Vagina (tissue), 2 donors: ENCODE measurements at regions not wholly inside any gene's neighbourhood (a gene's known extent, or its start where the extent isn't known, plus 50 kb on each side); places are given as distances from the start of the nearest gene placed in this dataset.

Experiments
- DNase-seq, 2 donors: peaks; one replicate each; pipeline ENCODE4 v3.0.0-alpha.2; 2017; ENCODE audit errors: extremely low spot score in 2 of 2
- H3K27ac ChIP-seq: fragments of 200-600 bp; sonication (generic); one replicate; pipeline ENCODE4 v1.5.1; 2019
- H3K27me3 ChIP-seq: fragments of 200-600 bp; sonication (generic); one replicate; pipeline ENCODE4 v1.5.1; 2019
- H3K36me3 ChIP-seq, 2 donors: fragments of 200-600 bp; sonication (generic); one replicate each; pipeline ENCODE4 v1.5.1; 2017 to 2019
- H3K4me1 ChIP-seq: fragments of 200-600 bp; sonication (generic); one replicate; pipeline ENCODE4 v1.5.1; 2019
- H3K4me3 ChIP-seq, 2 donors: fragments of 200-600 bp; sonication (generic); 1 replicate in 1 of 2; 2 replicates in 1 of 2; pipeline ENCODE4 v1.5.1; 2016 to 2019
- H3K9me3 ChIP-seq: fragments of 200-600 bp; sonication (generic); one replicate; pipeline ENCODE4 v1.5.1; 2019
- CTCF ChIP-seq, 3 experiments: fragments of 450-650 bp in 2 of 3; fragments of 200-600 bp in 1 of 3; sonication (generic) in 1 of 3; IDR thresholded peaks; one replicate each; pipeline ENCODE4 v1.5.1; 2017 to 2019; ENCODE audit warnings: antibody characterized with exemption in 3 of 3, mild to moderate bottlenecking in 2 of 3, moderate library complexity in 2 of 3
- POLR2A ChIP-seq, 2 donors: fragments of 450-650 bp; IDR thresholded peaks; one replicate each; pipeline ENCODE4 v1.6.1; 2017; ENCODE audit warnings: antibody characterized with exemption in 2 of 2, mild to moderate bottlenecking in 2 of 2, moderate library complexity in 2 of 2
- POLR2AphosphoS5 ChIP-seq, 2 donors: sonication (generic); formaldehyde crosslinking; IDR thresholded peaks; one replicate each; pipeline ENCODE4 v1.9.0; 2017; ENCODE audit warnings: antibody characterized with exemption in 2 of 2, mild to moderate bottlenecking in 2 of 2, low read depth in 1 of 2; ENCODE audit not compliant: insufficient read depth in 1 of 2
- intact Hi-C: fragments of 100-400 bp; cut with DNase I; formaldehyde crosslinking; loops from one replicate; pipeline ENCODE4 v1.15.1; 2023

- intact Hi-C loops = no loop called here
- H3K27ac ChIP-seq = no peak overlapping the region
- no peaks in the 10 kb centered on the region for H3K4me1 ChIP-seq
Measured at GRCh38 chr1:219731771-219732170, 118.9 kb upstream of the ZC3H11B start.

GRCh38 chr1:219726480-219727272 lies 113.8 kb upstream of the ZC3H11B start:
- Histone ChIP-seq H3K27ac (no peak overlapping the region), H3K9me3 (peaks cover 4% of the 10 kb centered on the region), H3K36me3 (no peaks in the 10 kb centered on the region), H3K4me3 (no peak overlapping the region), H3K4me1 (no peaks in the 10 kb centered on the region), H3K27me3 (no peaks in the 10 kb centered on the region)
- no peak for TF ChIP-seq POLR2AphosphoS5 (IDR thresholded peaks at IDR 0.05; ENCODE audit: insufficient read depth in 1 of 2, low read depth in 1 of 2)
- no peak for TF ChIP-seq POLR2A (IDR thresholded peaks at IDR 0.05)
- no peak for TF ChIP-seq CTCF (IDR thresholded peaks at IDR 0.05)
- DNase-seq = no peak
- intact Hi-C loops = no loop called here

More at GRCh38 chr1:219731771-219732170, 118.9 kb upstream of the ZC3H11B start:
- TF ChIP-seq POLR2A (IDR thresholded peaks at IDR 0.05) (no peak), POLR2AphosphoS5 (IDR thresholded peaks at IDR 0.05; ENCODE audit: insufficient read depth in 1 of 2, low read depth in 1 of 2) (no peak), CTCF (IDR thresholded peaks at IDR 0.05) (no peak)
- no peak for DNase-seq
- Histone ChIP-seq H3K27me3 (no peaks in the 10 kb centered on the region), H3K4me3 (no peak overlapping the region), H3K36me3 (no peaks in the 10 kb centered on the region), H3K9me3 (no peaks in the 10 kb centered on the region)

- Histone ChIP-seq H3K4me3 (no peak overlapping the region), H3K9me3 (peaks cover 4% of the 10 kb centered on the region), H3K27me3 (no peaks in the 10 kb centered on the region), H3K27ac (no peak overlapping the region), H3K36me3 (no peaks in the 10 kb centered on the region), H3K4me1 (no peaks in the 10 kb centered on the region)
- no peak for TF ChIP-seq CTCF (IDR thresholded peaks at IDR 0.05)
- TF ChIP-seq POLR2AphosphoS5 (IDR thresholded peaks at IDR 0.05; ENCODE audit: insufficient read depth in 1 of 2, low read depth in 1 of 2) = no peak
- no peak for TF ChIP-seq POLR2A (IDR thresholded peaks at IDR 0.05)
- no peak for DNase-seq
- intact Hi-C loops = no loop called here
Measured at GRCh38 chr1:219724440-219724839, 111.5 kb upstream of the ZC3H11B start.

- DNase-seq = no peak
- no peaks in the 10 kb centered on the region for H3K4me1 ChIP-seq
- no peak overlapping the region for H3K27ac ChIP-seq
- H3K36me3 ChIP-seq = no peaks in the 10 kb centered on the region
- H3K27me3 ChIP-seq = no peaks in the 10 kb centered on the region
- intact Hi-C loops = no loop called here
- no peak overlapping the region for H3K4me3 ChIP-seq
- H3K9me3 ChIP-seq = no peaks in the 10 kb centered on the region
- TF ChIP-seq POLR2AphosphoS5 (IDR thresholded peaks at IDR 0.05; ENCODE audit: insufficient read depth in 1 of 2, low read depth in 1 of 2) (no peak), CTCF (IDR thresholded peaks at IDR 0.05) (no peak), POLR2A (IDR thresholded peaks at IDR 0.05) (no peak)
Measured at GRCh38 chr1:219717536-219717935, 104.6 kb upstream of the ZC3H11B start.

- intact Hi-C loops = no loop called here
- no peak for TF ChIP-seq POLR2A (IDR thresholded peaks at IDR 0.05)
- no peak for TF ChIP-seq POLR2AphosphoS5 (IDR thresholded peaks at IDR 0.05; ENCODE audit: insufficient read depth in 1 of 2, low read depth in 1 of 2)
- TF ChIP-seq CTCF (IDR thresholded peaks at IDR 0.05) = no peak
- Histone ChIP-seq H3K27ac (no peak overlapping the region), H3K27me3 (no peaks in the 10 kb centered on the region), H3K36me3 (no peaks in the 10 kb centered on the region), H3K9me3 (no peaks in the 10 kb centered on the region), H3K4me3 (no peak overlapping the region), H3K4me1 (no peaks in the 10 kb centered on the region)
- no peak for DNase-seq
Measured at GRCh38 chr1:219716611-219717114, 103.8 kb upstream of the ZC3H11B start.
